Stimulated activated CD8-positive, alpha-beta memory T cell treated with anti-CD3 and anti-CD28 coated beads, Interleukin-12 subunit alpha, Interleukin-12 subunit beta, amount 100 ng/mL, for 4 hours (primary cell): ENCODE measurements at regions not wholly inside any gene's neighbourhood (a gene's known extent, or its start where the extent isn't known, plus 50 kb on each side); places are given as distances from the start of the nearest gene placed in this dataset.

Experiments
- DNase-seq: peaks from one replicate; pipeline ENCODE4 v3.0.0-alpha.2; 2020; ENCODE audit warnings: low read depth

DNA sequence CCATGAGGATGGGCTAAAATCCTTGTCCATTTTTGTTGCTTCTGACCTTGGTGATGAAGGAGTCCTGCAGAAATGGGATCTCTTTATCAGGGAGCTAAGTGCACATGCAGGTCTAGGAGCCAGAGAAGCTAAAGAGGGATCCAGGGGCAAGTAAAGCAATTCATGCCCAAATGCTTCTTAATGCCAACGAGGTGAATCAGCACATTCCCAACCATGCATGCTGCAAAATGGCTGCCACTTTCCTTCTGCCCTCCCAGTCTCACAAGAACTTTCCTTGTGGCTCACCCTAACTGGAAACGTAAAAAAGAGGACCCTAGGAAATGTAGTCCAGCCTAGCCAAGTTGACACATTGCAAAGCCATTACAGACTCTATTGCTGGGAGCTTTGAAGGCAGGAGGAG lies 298.4 kb downstream of the MAFB start:
- no peak for DNase-seq

DNA sequence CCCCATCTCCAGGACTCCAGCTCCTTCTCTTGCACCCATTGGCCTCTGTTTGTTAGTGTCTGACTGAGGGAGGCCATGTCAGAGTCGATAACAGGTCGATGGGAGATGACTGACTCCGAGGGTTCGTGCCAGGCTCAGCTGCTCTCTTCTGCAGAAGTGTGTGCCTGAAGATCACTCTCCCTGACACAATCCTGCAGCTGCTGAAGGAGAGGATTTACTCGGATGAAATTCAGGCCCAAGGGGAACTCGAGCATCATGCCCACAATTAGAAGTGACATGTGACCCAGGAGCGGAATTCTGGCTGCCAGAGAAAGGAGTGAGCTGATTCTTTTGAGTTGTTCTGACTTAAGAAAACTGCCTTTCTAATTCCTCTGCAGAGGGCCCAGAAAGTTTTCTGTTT lies 318.2 kb downstream of the MAFB start:
- no peak for DNase-seq

DNA sequence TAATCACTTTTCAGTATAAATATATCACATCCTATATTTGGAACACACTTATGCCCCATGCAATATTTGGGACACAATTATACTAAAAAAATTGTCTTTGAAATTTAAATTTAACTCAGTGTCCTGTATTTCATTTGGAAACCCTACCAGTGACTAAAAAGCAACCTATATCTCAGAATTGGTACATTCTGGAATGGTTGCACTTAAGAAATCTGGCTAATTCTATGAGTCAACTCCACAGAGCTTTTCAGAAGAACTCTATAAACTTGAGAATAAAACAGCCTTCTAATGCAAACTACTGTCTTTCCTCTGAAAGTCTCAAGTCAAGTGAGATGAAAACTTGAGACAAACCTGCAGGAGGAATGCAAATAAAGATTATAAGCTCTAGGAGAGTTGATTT lies 320.2 kb downstream of the MAFB start:
- no peak for DNase-seq

DNA sequence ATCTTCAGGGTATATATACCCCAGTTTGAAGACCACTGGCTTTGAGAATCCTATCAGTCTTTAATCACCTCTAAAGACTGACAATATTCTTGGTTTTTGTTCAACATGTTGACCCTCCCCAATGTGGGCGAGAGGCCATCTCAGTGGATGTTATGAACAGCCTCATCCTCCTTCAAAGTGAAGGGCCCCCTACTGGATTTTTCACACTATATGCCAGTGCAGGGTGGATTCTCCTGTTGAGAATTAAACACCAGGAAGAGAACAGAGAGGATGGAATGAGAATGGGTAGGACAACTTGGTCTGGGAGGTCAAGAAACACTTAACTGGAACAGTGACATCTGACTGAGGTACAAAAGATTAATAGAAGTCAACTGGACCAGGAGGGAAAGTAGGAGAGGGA lies 327.1 kb downstream of the MAFB start:
- DNase-seq = no peak

DNA sequence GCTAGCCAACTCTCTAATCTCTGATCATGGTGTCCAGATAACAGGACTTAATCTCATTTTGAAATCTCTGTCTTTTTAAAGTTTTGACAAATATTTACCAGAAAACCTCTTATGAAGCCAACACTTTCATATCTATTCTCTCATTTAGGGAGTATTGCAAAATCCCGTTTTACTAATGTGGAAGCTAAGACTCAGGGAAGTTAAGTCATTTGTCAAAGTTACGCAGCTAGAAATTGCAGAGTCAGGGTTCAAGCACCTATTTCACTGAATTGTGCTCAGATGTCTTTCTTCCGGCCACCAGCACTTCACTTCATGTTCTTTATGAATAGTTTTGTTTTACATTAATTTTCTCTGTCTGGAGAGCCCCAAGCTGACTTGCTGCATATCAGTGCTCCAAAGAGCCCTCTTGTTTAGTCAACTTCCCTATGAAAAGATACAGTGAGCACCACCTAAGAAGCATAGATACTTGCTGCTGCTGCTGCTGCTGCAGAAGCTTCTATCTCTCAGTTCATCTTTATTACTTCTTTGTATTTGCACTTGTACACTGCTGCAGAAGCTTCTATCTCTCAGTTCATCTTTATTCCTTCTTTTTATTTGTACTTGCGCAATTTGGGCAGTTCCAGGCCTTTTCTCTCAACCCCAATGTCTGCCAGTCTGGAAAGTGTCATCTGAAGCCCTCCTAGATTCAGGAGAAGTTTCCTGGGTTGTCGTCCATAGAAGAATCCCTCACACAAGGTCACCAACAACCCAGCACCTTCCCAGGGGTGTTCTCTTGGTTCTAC lies 329.7 kb downstream of the MAFB start:
- DNase-seq = no peak

DNA sequence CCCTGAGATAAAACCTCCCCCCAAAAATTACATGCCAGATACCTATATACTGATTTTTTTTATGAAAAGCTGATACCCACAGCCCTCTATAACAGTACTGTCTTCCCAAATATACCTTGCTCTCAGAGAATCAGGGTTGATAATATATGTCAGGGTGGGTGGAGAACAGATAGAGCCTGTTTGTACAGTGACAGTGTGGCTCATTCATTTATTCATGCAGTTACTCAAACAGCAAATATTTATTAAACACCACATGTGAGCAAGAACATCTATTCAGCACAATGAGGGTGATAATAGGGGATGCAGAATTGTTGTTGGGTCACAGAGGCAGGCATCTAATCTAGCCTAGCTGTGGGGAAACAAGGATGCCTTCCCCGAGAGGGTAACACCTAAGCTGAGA lies 334.2 kb downstream of the MAFB start:
- DNase-seq = no peak

DNA sequence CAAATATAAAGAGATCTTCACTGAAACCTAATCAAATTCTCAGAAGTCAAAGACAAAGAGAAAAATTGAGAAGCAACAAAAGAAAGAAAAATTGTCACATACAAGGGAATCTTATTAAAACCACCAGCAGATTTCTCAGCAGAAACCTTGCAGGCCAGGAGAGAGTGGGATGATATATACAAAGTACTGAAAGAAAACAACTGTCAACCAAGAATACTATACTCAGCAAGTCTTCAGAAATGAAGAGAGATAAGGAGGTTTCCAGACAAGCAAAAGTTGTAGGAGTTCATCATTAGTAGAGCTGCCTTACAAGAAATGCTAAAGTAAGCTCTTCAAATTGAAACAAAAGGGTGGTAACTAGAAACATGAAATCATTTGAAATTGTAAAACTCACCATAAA lies 345.6 kb downstream of the MAFB start:
- no peak for DNase-seq

DNA sequence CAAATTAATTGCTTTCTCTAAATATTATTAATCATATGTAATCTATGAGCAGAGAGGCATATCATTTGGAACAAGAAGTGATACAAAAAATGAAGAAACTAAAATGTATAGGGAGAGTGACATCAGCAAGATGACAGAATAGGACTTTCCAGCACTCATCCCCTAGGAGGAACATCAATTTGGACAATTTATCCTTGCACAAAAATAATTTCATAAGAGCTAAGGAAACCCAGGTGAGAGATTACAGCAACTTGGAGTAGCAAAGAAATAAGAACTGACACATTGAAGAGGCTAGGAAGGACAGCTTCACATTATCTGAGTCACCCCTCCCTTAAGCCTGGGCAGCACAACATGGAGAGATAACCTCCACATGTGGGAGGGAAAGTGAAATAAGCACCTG lies 347.5 kb downstream of the MAFB start:
- DNase-seq = no peak

DNA sequence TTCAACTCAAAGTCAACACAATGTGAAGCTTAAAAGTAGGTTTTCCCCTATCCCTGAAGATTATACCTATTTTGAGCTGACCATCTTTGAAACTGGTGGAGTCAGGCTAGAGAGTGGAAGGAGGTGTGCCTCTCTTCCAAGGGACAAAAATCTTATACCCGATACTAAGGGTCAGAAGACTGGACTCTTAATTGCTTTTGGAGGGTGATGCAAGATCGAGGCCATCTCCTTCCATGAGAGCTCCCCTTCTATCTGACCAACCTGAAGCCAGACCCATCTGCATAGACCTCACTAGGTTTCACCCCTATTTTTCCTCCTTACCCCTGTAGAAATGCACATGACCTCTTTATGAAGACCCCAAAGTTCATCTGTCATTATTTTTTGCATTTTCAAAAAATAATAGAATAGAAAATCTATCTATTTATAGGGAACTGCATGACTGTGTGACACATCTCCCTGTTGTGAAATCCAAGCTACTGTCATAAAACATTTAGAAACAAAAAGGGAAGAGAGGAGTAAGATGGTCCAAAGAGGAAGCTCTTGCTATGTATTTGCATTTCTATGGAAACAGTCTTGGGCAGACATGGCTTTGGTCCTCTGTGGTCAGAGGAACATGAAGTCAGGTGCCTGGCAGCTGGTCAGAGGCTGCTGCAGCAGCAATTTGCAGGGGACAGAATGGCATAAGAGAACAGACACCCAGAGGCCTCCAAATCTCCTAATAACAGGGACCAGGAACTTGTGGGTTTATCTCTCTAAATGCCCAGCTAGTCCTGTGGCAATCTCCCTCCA lies 349.2 kb downstream of the MAFB start:
- no peak for DNase-seq

DNA sequence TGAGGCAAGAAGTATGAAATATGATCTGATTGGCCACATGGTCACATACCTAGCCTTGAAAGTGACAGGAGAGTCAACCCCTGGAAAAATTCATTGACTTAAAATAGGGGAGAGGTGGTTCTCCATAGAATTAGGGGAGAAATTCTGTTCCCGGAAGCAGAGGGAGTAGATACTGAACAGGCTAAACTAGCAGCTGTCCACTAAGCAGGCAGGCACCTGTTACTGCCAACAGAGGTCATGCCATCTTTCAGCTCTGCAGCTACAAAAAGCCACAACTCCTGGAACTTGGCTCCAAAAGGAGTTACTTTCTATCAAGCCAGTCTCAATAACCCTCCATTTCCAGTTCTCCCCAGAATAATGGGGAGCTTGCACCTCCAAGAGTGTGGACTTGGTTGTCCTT lies 352.5 kb downstream of the MAFB start:
- no peak for DNase-seq

DNA sequence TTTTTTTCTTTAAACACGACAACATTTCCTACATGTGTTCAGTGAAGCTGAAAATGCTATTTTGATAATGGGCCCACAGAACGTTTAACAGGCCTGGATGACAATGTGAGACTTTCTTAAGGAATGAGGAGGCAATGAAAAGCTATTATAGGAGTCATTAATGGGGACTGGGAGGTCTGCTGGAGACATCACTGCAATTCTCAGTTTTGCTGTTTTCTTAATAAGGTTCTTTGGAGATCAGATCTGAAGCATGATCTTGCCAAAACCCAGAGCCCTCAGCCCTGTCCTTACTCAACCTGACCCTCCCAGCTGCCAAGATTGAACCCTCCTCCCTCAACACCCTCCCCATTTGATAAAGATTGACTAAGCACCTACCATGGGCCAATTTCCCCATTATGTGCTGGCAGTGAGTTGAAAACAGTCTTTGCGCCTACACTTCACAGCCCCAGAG lies 353.1 kb downstream of the MAFB start:
- no peak for DNase-seq

DNA sequence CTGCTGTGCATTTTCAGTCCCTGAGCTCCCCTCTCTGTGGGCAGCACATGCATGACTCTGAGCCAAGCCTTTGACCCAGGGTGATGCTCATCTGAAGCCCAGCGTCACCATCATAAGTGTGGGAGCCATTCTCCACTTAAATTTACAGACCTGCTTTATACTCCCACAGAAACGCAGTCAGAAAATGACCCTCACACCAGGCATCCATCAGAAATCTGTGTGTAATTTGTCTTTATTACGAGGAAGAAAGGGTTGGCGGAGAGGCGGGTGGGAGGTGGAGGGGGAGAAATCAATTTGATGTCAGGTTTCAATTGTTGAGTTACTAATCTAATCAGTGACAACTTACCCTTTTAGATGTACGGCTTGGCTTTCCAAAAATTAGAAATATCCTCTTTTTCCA lies 353.6 kb downstream of the MAFB start:
- DNase-seq = no peak

DNA sequence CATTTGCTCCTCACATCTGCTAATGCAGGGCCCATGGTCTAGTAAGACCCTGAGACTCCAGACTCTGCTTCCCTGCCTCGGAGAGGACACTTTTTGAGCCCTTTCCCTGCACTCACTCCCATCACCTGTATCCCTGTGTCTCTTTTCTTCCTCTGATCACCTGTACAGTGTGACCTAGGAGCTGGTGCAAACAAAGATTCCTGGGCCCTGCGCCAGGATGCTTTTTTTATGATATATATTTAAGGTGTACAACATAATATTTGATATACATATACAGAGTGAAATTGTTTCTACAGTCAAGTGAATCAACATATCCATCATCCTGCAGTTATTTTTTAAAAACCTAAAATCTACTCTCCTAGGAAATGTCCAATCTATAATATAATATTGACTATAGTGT lies 355.4 kb downstream of the MAFB start:
- no peak for DNase-seq

DNA sequence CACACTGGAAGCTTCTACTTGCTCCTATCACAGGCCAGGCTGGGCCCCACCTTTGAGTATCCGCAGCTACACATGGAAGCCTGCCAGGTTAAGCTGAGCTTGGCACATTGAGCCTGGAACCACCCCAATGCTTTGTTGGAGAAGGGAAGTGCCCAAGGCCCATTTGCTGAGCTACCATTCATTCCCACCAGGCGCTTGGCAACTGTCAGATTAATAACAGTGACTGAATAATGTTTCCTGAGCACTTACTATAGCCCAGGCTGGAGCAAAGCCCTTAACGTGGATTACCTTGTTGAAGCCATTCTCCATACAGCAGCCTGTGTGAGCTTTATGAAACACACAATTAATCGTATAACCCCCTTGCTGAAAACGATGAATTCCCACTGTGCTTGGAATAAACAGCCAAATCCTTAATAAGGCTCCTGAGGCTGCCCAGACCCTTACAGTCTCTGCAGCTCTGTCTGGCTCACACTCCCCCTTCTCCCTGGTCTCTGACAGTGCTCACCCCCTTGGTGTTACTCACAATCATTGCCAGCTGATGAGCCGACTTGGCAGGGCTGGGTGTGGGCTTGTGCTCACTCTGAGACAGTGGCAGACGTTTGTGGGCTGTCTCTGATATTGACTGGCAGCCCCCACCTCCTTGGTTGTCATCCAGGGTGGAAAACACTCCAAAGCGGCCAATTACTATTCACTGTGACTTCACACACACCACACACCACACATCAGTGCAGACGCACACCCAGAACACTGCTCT lies 357.1 kb downstream of the MAFB start:
- no peak for DNase-seq

DNA sequence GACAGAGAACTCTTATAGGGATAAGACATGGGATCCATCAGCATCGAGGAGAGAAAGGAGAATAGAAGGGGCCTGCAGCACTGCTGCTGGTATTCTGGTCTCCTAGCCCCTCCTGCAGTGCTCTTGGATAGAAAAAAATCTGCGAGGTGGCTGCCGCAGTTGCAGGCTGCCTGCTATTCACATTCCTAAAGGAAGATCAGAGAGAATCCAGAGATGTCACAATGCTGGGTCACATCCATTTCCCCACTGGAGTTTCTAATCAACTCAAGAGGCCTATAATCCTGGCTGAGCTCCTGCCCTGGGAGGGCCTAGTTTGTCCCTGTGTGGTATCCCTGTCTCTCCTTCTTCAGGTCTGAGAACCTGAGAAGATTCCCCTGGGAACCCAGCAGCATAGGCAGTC lies 357.8 kb downstream of the MAFB start:
- no peak for DNase-seq

DNA sequence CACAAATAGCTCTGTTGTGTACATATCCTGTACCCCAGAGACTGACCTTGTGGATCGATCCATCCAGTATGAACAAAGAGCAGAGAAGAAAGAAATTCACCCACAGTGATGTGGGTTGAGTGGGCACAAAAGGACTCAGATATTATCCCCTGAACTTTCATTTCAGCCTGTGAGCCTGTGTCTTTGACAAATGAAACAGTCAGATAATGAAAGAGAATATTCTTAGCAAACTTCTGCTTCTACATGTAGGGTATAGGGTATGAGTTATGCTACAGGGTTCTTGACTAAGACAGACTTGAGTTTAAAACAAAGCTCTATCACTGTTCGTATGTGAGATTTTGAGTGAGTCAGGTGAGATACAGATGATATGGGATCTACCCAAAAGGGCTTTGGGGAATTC lies 359.7 kb downstream of the MAFB start:
- DNase-seq = no peak

DNA sequence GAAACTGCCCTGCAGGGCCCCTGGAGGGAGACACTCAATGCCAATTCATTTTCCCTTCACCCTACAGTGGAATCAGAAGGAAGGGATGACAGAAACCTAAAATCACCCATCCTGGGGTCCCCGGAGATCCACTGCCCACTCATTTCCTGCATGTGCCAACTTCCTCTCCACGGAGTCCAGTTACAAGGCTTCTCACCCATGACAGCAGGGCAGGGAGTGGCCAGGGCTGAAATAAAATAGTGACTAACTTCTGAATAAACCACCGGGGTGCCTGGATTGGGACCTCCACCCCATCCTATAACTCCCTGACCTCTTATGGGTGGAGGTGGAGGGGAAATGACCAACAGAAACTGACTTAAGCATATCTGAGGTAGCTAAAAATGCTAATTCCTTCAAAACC lies 362.3 kb downstream of the MAFB start:
- DNase-seq = no peak

DNA sequence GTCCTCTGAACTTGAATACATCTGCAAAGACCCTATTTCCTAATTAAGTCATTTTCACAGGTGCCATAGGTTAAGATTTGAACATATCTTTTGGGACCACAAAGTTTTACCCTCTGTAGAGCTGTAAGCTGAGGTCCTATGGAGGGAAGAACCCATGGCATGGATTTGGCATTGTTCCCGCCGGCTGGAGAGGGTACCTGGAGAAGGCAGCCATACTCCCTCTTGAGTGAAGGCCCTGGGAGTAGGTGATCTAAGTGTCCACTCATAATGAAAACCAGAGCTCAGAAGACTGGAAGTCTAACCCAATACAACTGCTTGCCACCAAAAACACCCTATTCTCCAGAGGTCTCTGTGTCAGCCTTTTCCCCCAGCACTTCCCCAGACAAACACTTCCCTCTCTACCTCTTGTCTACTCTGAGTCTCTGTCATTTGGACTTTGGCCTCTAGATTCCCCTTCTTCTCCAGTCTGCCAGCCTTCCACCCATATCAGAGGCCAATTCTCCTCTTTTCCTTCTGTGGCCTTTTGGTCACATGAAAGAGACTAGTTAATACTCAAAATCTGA lies 363.9 kb downstream of the MAFB start:
- no peak for DNase-seq

DNA sequence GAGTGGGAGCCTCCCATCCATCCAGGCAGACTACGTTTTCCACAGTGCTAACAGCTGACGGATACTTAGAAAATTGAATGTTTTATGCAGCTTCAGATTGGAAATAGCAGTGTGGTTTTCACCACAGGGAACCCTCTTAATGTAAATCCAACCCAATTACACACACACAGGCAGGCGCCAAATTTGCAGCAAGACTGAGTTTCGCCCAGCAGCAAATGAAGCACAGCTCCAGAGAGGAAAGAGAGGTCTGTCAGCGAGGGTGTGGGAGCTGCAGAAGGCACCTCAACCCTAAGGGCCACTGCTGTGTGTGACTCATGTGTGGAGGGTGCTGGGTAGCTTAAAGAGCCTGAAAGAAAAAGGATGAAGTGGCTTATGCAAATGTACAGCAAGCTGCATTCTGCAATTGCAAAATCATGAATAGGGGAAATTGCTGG lies 365.7 kb downstream of the MAFB start:
- DNase-seq = no peak

DNA sequence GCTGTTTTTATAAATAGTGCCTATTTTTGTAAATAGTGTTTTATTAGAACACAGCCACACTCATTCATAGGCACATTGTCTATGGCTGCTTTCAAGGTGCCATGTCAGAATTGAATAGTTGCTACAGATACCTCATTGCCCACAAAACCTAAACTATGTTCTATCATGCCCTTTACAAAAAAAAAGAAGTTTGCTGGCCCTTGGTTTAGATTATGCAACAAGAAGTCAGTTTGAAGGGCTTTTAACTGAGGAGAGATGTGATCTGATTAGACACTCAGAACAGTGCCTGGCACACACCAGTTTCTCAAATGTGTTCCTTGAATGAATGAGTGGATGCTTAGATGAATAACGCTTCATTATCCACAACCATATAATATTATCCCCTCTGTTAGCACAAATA lies 366.1 kb downstream of the MAFB start:
- no peak for DNase-seq

DNA sequence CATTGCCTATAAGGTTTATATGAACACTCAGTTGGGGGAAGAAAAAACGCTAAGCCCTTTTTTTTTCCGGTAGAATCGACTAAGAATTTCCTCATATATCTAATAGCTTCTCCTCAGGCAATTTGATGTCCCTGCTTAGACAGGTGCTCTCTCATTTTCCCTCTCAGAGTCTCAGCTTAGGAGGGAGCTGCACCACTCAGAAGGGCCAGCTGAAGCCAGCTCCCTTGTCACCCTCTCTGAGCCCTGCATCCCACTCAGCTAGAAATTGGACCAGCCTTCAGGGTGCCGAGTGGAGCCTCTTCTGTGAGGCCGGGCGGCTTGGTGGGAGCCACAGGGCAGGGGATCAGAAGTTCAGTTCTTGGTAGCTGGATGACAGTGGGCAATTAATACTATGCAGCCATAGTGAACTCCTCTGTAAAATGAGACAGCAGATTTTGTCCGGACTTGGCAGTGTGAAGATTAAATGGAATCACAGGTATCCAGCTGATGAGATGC lies 368.5 kb downstream of the MAFB start:
- DNase-seq = no peak

DNA sequence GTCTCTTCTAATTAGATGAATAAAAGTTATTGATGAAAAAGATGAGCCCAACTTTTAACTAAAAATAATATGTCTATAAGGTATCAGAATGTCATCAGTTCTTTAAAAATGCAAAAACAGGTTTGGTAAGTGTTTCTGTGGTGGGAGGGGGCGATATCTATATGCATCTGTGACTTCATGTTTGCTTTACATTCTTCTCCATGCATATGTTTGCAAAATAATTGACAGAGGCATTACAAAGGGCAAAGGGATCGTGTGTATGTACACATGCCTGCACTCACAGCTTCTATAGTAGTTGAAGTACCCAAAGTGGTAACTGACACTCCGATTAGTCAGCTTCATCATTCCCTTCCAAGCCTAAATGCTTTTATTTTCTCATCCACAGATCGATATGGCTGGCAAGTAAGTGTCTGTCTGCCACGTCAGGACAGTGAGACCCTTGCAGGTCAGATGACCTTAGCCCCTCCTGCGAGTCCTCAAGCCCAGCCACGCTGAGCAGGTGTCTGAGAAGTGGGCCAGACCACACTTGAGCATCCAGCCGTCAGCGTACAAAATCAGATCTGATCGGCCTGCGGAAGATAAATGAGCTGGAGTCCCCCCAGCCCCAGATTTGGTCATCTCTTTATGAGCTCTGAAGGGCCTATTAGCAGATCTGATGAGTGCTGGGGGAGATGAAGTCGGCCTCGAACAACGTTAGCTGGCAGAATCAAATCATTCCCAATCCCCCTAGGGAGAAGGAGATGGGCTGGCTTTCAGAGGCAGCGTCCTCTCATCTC lies 369.1 kb downstream of the MAFB start:
- DNase-seq = no peak
